Transverse colon (tissue), 4 donors: ENCODE measurements at regions not wholly inside any gene's neighbourhood (a gene's known extent, or its start where the extent isn't known, plus 50 kb on each side); places are given as distances from the start of the nearest gene placed in this dataset.

Source experiments
- EP300 ChIP-seq: sonication (generic); formaldehyde crosslinking; IDR thresholded peaks from one replicate; pipeline ENCODE4 v1.6.1; 2017; ENCODE audit warnings: antibody characterized with exemption, low read depth
- POLR2A ChIP-seq: fragments of 450-650 bp; IDR thresholded peaks from one replicate; pipeline ENCODE4 v1.6.1; 2016; ENCODE audit warnings: antibody characterized with exemption, mild to moderate bottlenecking, moderate library complexity
- POLR2AphosphoS5 ChIP-seq, 3 donors: sonication (generic); formaldehyde crosslinking; IDR thresholded peaks; one replicate each; pipeline ENCODE4 v1.6.1; 2016; ENCODE audit warnings: antibody characterized with exemption in 3 of 3
- TF ChIP-seq, protein P1 (sequence below), 5 experiments: fragments of 200-600 bp in 3 of 5; fragments of 450-650 bp in 2 of 5; sonication (generic) in 3 of 5; IDR thresholded peaks; 1 replicate in 2 of 5; 2 replicates in 3 of 5; pipeline ENCODE4 v1.5.1; 2016 to 2017; ENCODE audit warnings: antibody characterized with exemption in 5 of 5, inconsistent platforms in 3 of 5, mild to moderate bottlenecking in 2 of 5, moderate library complexity in 1 of 5

DNA sequence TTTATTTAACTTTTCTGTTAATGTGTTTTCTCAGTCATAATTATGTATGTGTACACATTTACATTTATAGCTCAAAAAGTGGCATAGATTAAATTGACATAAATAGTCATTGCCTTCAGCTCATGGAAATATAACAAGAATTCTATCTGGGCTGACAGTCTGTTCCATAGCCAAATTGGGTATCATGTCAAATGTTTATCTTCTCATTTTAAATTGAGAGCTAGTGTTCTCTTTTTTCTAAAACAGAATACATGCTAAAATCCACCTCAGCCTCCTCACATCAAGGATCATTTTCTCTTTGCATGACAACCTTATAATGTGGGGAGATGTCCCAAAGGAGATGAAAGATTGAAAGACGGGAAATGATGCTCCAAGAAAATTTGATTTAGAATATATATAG, 144.1 kb upstream of the BCHE start:
- TF ChIP-seq, protein P1, sequence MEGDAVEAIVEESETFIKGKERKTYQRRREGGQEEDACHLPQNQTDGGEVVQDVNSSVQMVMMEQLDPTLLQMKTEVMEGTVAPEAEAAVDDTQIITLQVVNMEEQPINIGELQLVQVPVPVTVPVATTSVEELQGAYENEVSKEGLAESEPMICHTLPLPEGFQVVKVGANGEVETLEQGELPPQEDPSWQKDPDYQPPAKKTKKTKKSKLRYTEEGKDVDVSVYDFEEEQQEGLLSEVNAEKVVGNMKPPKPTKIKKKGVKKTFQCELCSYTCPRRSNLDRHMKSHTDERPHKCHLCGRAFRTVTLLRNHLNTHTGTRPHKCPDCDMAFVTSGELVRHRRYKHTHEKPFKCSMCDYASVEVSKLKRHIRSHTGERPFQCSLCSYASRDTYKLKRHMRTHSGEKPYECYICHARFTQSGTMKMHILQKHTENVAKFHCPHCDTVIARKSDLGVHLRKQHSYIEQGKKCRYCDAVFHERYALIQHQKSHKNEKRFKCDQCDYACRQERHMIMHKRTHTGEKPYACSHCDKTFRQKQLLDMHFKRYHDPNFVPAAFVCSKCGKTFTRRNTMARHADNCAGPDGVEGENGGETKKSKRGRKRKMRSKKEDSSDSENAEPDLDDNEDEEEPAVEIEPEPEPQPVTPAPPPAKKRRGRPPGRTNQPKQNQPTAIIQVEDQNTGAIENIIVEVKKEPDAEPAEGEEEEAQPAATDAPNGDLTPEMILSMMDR (IDR thresholded peaks at IDR 0.05), result no peak
- no peak for TF ChIP-seq POLR2AphosphoS5 (IDR thresholded peaks at IDR 0.05)
- no peak for TF ChIP-seq POLR2A
- TF ChIP-seq EP300, result no peak
